K562 (cell line): ENCODE measurements at regions not wholly inside any gene's neighbourhood (a gene's known extent, or its start where the extent isn't known, plus 50 kb on each side); places are given as distances from the start of the nearest gene placed in this dataset.

Source experiments
- ATAC-seq: fragments of 200-7000 bp; cut with Tn5 transposase; 3 replicates; pipeline ENCODE4 v1.9.1; 2020; ENCODE audit warnings: moderate library complexity
- BruUV-seq: library from RNA; stranded (reverse); fragments of 400-500 nt; replicated peaks from 2 replicates; lab custom pipeline; 2021; lab: Mats Ljungman, UMichigan
- CTCF ChIA-PET: fragments of 300-600 bp; formaldehyde crosslinking; extraction: SDS; loops from one replicate; lab custom pipeline; 2021; ENCODE audit warnings: low intra/inter-chr PET ratio; lab: Yijun Ruan, JAX
- POLR2A ChIA-PET: fragments of 300-600, 350-650 bp; sonication (Branson Sonifier 250); formaldehyde crosslinking; extraction: SDS; loops from one replicate; lab custom pipeline; 2021; ENCODE audit warnings: antibody characterized with exemption, inconsistent platforms; lab: Yijun Ruan, JAX
- DNase-seq, 4 experiments: peaks; one replicate each; pipeline versions ENCODE4 v3.0.0 to v3.0.0-alpha.2; 2011 to 2018; ENCODE audit warnings: low spot score in 3 of 4, mixed read lengths in 3 of 4; ENCODE audit errors: extremely low read depth in 1 of 4
- FAIRE-seq: peaks from 2 replicates; lab custom pipeline; 2011; peaks lifted over from hg19 to GRCh38; lab: Jason Lieb, UNC
- H2AFZ ChIP-seq: 2 replicates; pipeline ENCODE4 v1.6.0; 2011; ENCODE audit warnings: low read depth, low read length, control low read depth, inconsistent platforms
- H3K27ac ChIP-seq: fragments of 200-600 bp; 3 replicates; pipeline ENCODE4 v1.8.0; 2011; ENCODE audit warnings: low read depth, mild to moderate bottlenecking, control low read depth, inconsistent platforms, low read length, moderate library complexity, mixed read lengths; ENCODE audit errors: extremely low read depth
- H3K27me3 ChIP-seq, 2 experiments: fragments of 300-600 bp in 1 of 2; 2 replicates in 1 of 2; 3 replicates in 1 of 2; pipeline versions ENCODE4 v1.6.0 to v1.8.0; 2011; ENCODE audit warnings: inconsistent platforms in 2 of 2, low read length in 2 of 2, mild to moderate bottlenecking in 1 of 2, mixed read lengths in 1 of 2, moderate library complexity in 1 of 2; ENCODE audit not compliant: control insufficient read depth in 2 of 2, insufficient read depth in 2 of 2
- H3K36me3 ChIP-seq: fragments of 300-600 bp; 3 replicates; pipeline ENCODE4 v1.8.0; 2011; ENCODE audit warnings: mild to moderate bottlenecking, low read length, inconsistent platforms; ENCODE audit not compliant: control insufficient read depth, insufficient read depth
- H3K4me1 ChIP-seq, 2 experiments: fragments of 200-600 bp in 1 of 2; replicated peaks in 1 of 2; 2 replicates in 1 of 2; 3 replicates in 1 of 2; pipeline versions ENCODE4 v1.5.1 to v1.8.0; 2011; ENCODE audit warnings: inconsistent platforms in 2 of 2, low read length in 2 of 2, mild to moderate bottlenecking in 1 of 2, mixed read lengths in 1 of 2, moderate library complexity in 1 of 2; ENCODE audit not compliant: control insufficient read depth in 2 of 2, insufficient read depth in 2 of 2
- H3K4me2 ChIP-seq: 2 replicates; pipeline ENCODE4 v1.6.1; 2011; ENCODE audit warnings: low read length, control low read depth, inconsistent platforms, mixed read lengths; ENCODE audit not compliant: insufficient read depth
- H3K4me3 ChIP-seq: fragments of 200-600 bp; sonication (generic), shearing (Covaris generic); 2 replicates; pipeline ENCODE4 v1.5.1; 2016; ENCODE audit warnings: control low read depth, inconsistent platforms
- H3K79me2 ChIP-seq: fragments of 200-600 bp; 3 replicates; pipeline ENCODE4 v1.8.0; 2011; ENCODE audit warnings: low read length, inconsistent platforms; ENCODE audit not compliant: control insufficient read depth, insufficient read depth
- H3K9ac ChIP-seq, 2 experiments: 2 replicates each; pipeline versions ENCODE4 v1.6.0 to v1.6.1; 2011; ENCODE audit warnings: low read depth in 2 of 2, low read length in 2 of 2, control low read depth in 1 of 2, inconsistent platforms in 1 of 2, mild to moderate bottlenecking in 1 of 2, mixed read lengths in 1 of 2; ENCODE audit not compliant: insufficient read depth in 1 of 2
- H3K9me1 ChIP-seq: one replicate; pipeline ENCODE4 v1.6.0; 2011; ENCODE audit warnings: inconsistent platforms, mild to moderate bottlenecking, low read length, moderate library complexity; ENCODE audit not compliant: control insufficient read depth, insufficient read depth
- H3K9me3 ChIP-seq: replicated peaks from 2 replicates; pipeline ENCODE4 v1.5.1; 2011; ENCODE audit warnings: low read depth, low read length, inconsistent platforms; ENCODE audit not compliant: control insufficient read depth, insufficient read depth
- H4K20me1 ChIP-seq: replicated peaks from 2 replicates; pipeline ENCODE4 v1.6.1; 2011; ENCODE audit warnings: low read length, inconsistent platforms, mixed read lengths; ENCODE audit not compliant: control insufficient read depth, insufficient read depth
- KDM1A ChIP-seq, 2 experiments: fragments of 450-650 bp; IDR thresholded peaks; 2 replicates each; pipeline ENCODE4 v1.6.1; 2016; ENCODE audit warnings: mild to moderate bottlenecking in 2 of 2
- SRSF1 ChIP-seq: fragments of 200-400 bp; formaldehyde crosslinking; IDR thresholded peaks from 2 replicates; pipeline ENCODE4 v1.6.1; 2017; ENCODE audit warnings: mild to moderate bottlenecking, low read depth, low read length, moderate library complexity
- TEAD4 ChIP-seq, 2 experiments: sonication (generic) in 1 of 2; formaldehyde crosslinking in 1 of 2; IDR thresholded peaks; 2 replicates each; pipeline versions ENCODE4 v1.6.1 to v1.8.0; 2012 to 2022; ENCODE audit warnings: borderline replicate concordance in 1 of 2, inconsistent platforms in 1 of 2, low read length in 1 of 2, mild to moderate bottlenecking in 1 of 2, missing genetic modification reagents in 1 of 2
- ZNF644 ChIP-seq: fragments of 200-800 bp; sonication (Bioruptor generic); IDR thresholded peaks from 2 replicates; pipeline ENCODE4 v1.6.1; 2016; ENCODE audit warnings: low read depth, missing genetic modification characterization, missing compliant biosample characterization
- WGBS: fragments of 100-300 bp; shearing (Covaris generic); methylation state at CpG from one replicate; pipeline ENCODE4 v1.1.6; 2016; ENCODE audit warnings: low coverage, mixed read lengths; ENCODE audit not compliant: insufficient coverage; ENCODE audit errors: missing lambda C conversion rate; 5-methylcytosine and 5-hydroxymethylcytosine counted together
- in situ Hi-C: fragments of 300-500 bp; cut with MboI; formaldehyde crosslinking; loops from 4 replicates; pipeline ENCODE4 v1.15.0; 2018; ENCODE audit warnings: inconsistent platforms, mixed read lengths
- intact Hi-C: fragments of 100-400 bp; cut with micrococcal nuclease; formaldehyde crosslinking; loops from 2 replicates; pipeline ENCODE4 v1.14.2; 2022
- TF ChIP-seq, protein P1 (sequence below): sonication (generic); formaldehyde crosslinking; IDR thresholded peaks from 2 replicates; pipeline ENCODE4 v1.8.0; 2022; ENCODE audit warnings: missing genetic modification reagents, mild to moderate bottlenecking, moderate library complexity, borderline replicate concordance

DNA sequence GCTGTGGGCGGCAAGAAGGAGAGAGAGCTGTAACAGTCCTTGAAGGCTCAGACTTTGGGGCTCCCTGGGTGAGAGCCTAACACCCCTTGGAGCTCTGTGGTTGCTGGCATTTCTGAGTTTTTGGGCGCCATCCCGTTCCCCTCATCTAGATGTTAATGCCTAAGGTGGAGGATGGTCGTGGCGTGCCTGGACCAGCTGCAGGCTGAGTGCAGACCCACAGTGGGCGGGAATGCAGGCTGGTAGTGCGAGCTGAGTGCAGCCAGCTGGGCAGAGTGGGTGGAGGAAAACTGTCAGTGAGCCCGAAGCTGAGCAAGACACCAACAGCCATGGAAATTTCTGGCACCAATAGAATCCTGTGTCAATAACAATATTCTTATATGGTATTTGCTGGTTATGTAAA, 403.0 kb downstream of the ANKRD7 start:
- ATAC-seq = no peak
- H2AFZ ChIP-seq = no peak overlapping the region
- H3K9me1 ChIP-seq = no peaks in the 10 kb centered on the region
- TF ChIP-seq KDM1A (IDR thresholded peaks at IDR 0.05) = no peak
- TF ChIP-seq TEAD4 (IDR thresholded peaks at IDR 0.05; ENCODE audit: low read length) = no peak
- TF ChIP-seq TEAD4 (CRISPR knock-in tag; IDR thresholded peaks at IDR 0.05; ENCODE audit: borderline replicate concordance) = no peak
- TF ChIP-seq, protein P1, sequence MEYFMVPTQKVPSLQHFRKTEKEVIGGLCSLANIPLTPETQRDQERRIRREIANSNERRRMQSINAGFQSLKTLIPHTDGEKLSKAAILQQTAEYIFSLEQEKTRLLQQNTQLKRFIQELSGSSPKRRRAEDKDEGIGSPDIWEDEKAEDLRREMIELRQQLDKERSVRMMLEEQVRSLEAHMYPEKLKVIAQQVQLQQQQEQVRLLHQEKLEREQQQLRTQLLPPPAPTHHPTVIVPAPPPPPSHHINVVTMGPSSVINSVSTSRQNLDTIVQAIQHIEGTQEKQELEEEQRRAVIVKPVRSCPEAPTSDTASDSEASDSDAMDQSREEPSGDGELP (CRISPR knock-in tag) = no peak
- no peak for TF ChIP-seq SRSF1
- TF ChIP-seq ZNF644 (tag) = no peak
- TF ChIP-seq, all 486 proteins: peak for 0
- 4% methylated on average over 8 of the region's 8 CpGs for WGBS
- in situ Hi-C loops (no loop called here), intact Hi-C loops (no loop called here)
- H3K27me3 ChIP-seq = no peaks in the 10 kb centered on the region
- H3K27ac ChIP-seq = no peak overlapping the region
- ChIA-PET POLR2A (no interaction called here), CTCF (no interaction called here)
- no peaks in the 10 kb centered on the region for H3K79me2 ChIP-seq
- H3K4me1 ChIP-seq = no peaks in the 10 kb centered on the region
- no peaks in the 10 kb centered on the region; the same call in 1 of the 2 replicates for H3K9me3 ChIP-seq
- no peak overlapping the region for H3K9ac ChIP-seq
- no peak overlapping the region for H3K4me2 ChIP-seq
- H3K4me3 ChIP-seq = no peak overlapping the region
- no peaks in the 10 kb centered on the region for H3K36me3 ChIP-seq
- DNase-seq = no peak
- no TSS peak for BruUV-seq
- H4K20me1 ChIP-seq = no peaks in the 10 kb centered on the region
- no peak for FAIRE-seq
